ENCODE measurements at regions not wholly inside any gene's neighbourhood (a gene's known extent, or its start where the extent isn't known, plus 50 kb on each side); places are given as distances from the start of the nearest gene placed in this dataset.

- no peak overlapping the region for H3K27ac ChIP-seq
- no peak for DNase-seq (ENCODE audit: low read depth, low spot score)
These were observed 275.5 kb upstream of the ROPN1 start for GRCh38 chr3:124267406-124267805.

- no peak for DNase-seq (ENCODE audit: low read depth, low spot score)
- no peak overlapping the region for H3K27ac ChIP-seq
These were observed 276.4 kb upstream of the ROPN1 start for GRCh38 chr3:124268355-124268754.

- no peak for DNase-seq (ENCODE audit: low read depth, low spot score)
- H3K27ac ChIP-seq, result no peak overlapping the region
These were observed 277.7 kb upstream of the ROPN1 start for GRCh38 chr3:124269619-124270018.

GRCh38 chr3:124272605-124273151 lies 280.8 kb upstream of the ROPN1 start:
- no peak for DNase-seq (ENCODE audit: low read depth, low spot score)
- no peak overlapping the region for H3K27ac ChIP-seq

GRCh38 chr3:124273651-124274050 lies 281.7 kb upstream of the ROPN1 start:
- DNase-seq (ENCODE audit: low read depth, low spot score), result no peak
- no peak overlapping the region for H3K27ac ChIP-seq

- no peak overlapping the region for H3K27ac ChIP-seq
- DNase-seq (ENCODE audit: low read depth, low spot score), result no peak
These were observed 282.1 kb upstream of the ROPN1 start for GRCh38 chr3:124274051-124274450.

GRCh38 chr3:124275412-124275811 lies 283.5 kb upstream of the ROPN1 start:
- no peak for DNase-seq (ENCODE audit: low read depth, low spot score)
- H3K27ac ChIP-seq, result no peak overlapping the region

GRCh38 chr3:124276133-124276532 lies 284.2 kb upstream of the ROPN1 start:
- no peak for DNase-seq (ENCODE audit: low read depth, low spot score)

GRCh38 chr3:124276539-124277143 lies 284.7 kb upstream of the ROPN1 start:
- no peak for DNase-seq (ENCODE audit: low read depth, low spot score)
- H3K27ac ChIP-seq, result no peak overlapping the region

More at GRCh38 chr3:124276133-124276532, 284.2 kb upstream of the ROPN1 start:
- no peak overlapping the region for H3K27ac ChIP-seq

GRCh38 chr3:124277144-124277890 lies 285.4 kb upstream of the ROPN1 start:
- H3K27ac ChIP-seq, result no peak overlapping the region
- DNase-seq (ENCODE audit: low read depth, low spot score), result no peak

GRCh38 chr3:124281453-124282316 lies 289.8 kb upstream of the ROPN1 start:
- no peak overlapping the region for H3K27ac ChIP-seq
- DNase-seq (ENCODE audit: low read depth, low spot score), result no peak

- no peak overlapping the region for H3K27ac ChIP-seq
- no peak for DNase-seq (ENCODE audit: low read depth, low spot score)
These were observed 291.1 kb upstream of the ROPN1 start for GRCh38 chr3:124282751-124283651.

- H3K27ac ChIP-seq, result no peak overlapping the region
- DNase-seq (ENCODE audit: low read depth, low spot score), result no peak
These were observed 291.7 kb upstream of the ROPN1 start for GRCh38 chr3:124283652-124284023.

GRCh38 chr3:124288996-124289395 lies 297.1 kb upstream of the ROPN1 start:
- DNase-seq (ENCODE audit: low read depth, low spot score), result no peak
- H3K27ac ChIP-seq, result no peak overlapping the region

GRCh38 chr3:124291008-124291407 lies 299.1 kb upstream of the ROPN1 start:
- H3K27ac ChIP-seq, result no peak overlapping the region
- DNase-seq (ENCODE audit: low read depth, low spot score), result no peak

GRCh38 chr3:124292329-124292728 lies 300.4 kb upstream of the ROPN1 start:
- H3K27ac ChIP-seq, result no peak overlapping the region
- DNase-seq (ENCODE audit: low read depth, low spot score), result no peak

GRCh38 chr3:124293584-124293983 lies 301.7 kb upstream of the ROPN1 start:
- H3K27ac ChIP-seq, result no peak overlapping the region
- no peak for DNase-seq (ENCODE audit: low read depth, low spot score)

GRCh38 chr3:124295362-124295761 lies 303.4 kb upstream of the ROPN1 start:
- H3K27ac ChIP-seq, result no peak overlapping the region
- DNase-seq (ENCODE audit: low read depth, low spot score), result no peak

- H3K27ac ChIP-seq, result no peak overlapping the region
- no peak for DNase-seq (ENCODE audit: low read depth, low spot score)
These were observed 304.5 kb upstream of the ROPN1 start for GRCh38 chr3:124296406-124296805.

Data from epithelial cell of prostate (primary cell).